OCI-LY1 (cell line): ENCODE measurements at regions not wholly inside any gene's neighbourhood (a gene's known extent, or its start where the extent isn't known, plus 50 kb on each side); places are given as distances from the start of the nearest gene placed in this dataset.

Experiments used
- CTCF ChIP-seq: fragments of 200-600 bp; sonication (generic), shearing (Covaris generic); IDR thresholded peaks from 2 replicates; pipeline ENCODE4 v1.5.1; 2017; ENCODE audit warnings: mild to moderate bottlenecking, antibody characterized with exemption, low read length, moderate library complexity, mixed read lengths
- EZH2 ChIP-seq: fragments of 200-600 bp; sonication (generic), shearing (Covaris generic); IDR thresholded peaks from 2 replicates; pipeline ENCODE4 v1.8.0; 2017; ENCODE audit warnings: borderline replicate concordance, mixed run types, mild to moderate bottlenecking, antibody characterized with exemption, low read length, moderate library complexity, mixed read lengths

- TF ChIP-seq EZH2 (no peak), CTCF (no peak)
These were observed 841.1 kb downstream of the CENPC start for GRCh38 chr4:66704243-66704642.
